IPS-18a (cell line): ENCODE measurements at regions not wholly inside any gene's neighbourhood (a gene's known extent, or its start where the extent isn't known, plus 50 kb on each side); places are given as distances from the start of the nearest gene placed in this dataset.

ENCODE experiments used
- H3K27ac ChIP-seq: one replicate; pipeline ENCODE4 v1.5.1; 2013; ENCODE audit warnings: low read length
- H3K27me3 ChIP-seq: one replicate; pipeline ENCODE4 v1.6.1; 2013; ENCODE audit warnings: mild to moderate bottlenecking, low read length; ENCODE audit not compliant: control insufficient read depth, insufficient read depth
- H3K36me3 ChIP-seq: one replicate; pipeline ENCODE4 v1.6.1; 2013; ENCODE audit warnings: low read depth, low read length; ENCODE audit not compliant: control insufficient read depth
- H3K4me1 ChIP-seq: one replicate; pipeline ENCODE4 v1.6.1; 2013; ENCODE audit warnings: low read depth, low read length; ENCODE audit not compliant: control insufficient read depth
- H3K4me3 ChIP-seq: one replicate; pipeline ENCODE4 v1.5.1; 2013; ENCODE audit warnings: low read length
- H3K9ac ChIP-seq: one replicate; pipeline ENCODE4 v1.6.1; 2013; ENCODE audit warnings: mild to moderate bottlenecking, low read length, moderate library complexity
- H3K9me3 ChIP-seq: one replicate; pipeline ENCODE4 v1.6.1; 2013; ENCODE audit warnings: low read depth, low read length; ENCODE audit not compliant: control insufficient read depth

DNA sequence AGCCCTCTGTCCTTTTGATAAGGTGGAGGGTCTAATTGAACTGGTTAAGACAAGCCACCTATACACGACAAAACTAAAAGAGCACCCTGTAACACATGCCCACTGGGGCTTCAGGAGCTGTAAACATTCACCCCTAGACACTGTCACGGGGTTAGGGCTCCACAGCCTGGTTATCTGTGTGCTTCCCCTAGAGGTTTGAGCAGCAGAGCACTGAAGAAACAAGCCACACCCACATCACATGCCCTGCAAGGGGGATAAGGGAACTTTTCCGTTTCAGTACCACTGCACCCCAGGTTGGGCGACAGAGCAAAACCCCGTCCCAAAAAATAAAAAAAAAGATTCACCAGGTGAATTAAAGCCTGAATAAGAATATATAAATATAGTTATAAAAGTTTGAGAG lies 913.7 kb upstream of the ACVR2A start:
- no peaks in the 10 kb centered on the region for H3K27me3 ChIP-seq
- no peaks in the 10 kb centered on the region for H3K4me1 ChIP-seq
- no peaks in the 10 kb centered on the region for H3K36me3 ChIP-seq
- no peaks in the 10 kb centered on the region for H3K9me3 ChIP-seq
- no peak overlapping the region for H3K9ac ChIP-seq
- no peak overlapping the region for H3K4me3 ChIP-seq
- H3K27ac ChIP-seq: no peak overlapping the region

DNA sequence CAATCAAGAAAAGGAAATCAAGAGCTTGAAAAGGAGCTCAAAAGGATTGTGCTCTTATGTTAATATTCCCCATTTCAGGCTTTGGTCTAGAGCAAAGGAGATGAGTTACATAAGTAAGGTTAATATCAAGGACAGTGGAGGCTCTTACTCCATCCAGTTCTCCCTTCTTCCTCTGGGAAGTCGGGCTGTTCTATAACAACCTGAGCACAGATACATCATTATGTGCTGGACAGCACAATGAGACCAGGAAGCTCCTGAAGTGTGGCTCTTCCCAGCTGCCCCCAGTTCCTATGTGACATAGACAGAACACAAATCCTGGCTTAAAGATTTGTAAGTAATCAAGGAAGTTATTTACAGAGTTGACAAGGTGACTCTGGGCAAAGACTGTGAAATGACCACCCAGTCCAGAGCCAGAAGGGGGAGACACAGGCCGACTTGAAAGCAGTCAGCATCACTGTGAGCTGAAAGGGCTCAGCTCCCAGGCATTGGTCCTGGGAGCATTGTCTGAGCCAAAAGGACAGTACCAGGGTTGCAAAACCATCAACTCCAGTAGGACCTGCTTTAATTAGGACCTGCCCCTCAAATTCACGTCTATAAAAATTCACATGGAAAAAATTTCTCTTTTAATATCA lies 917.6 kb upstream of the ACVR2A start:
- no peak overlapping the region for H3K4me3 ChIP-seq
- no peaks in the 10 kb centered on the region for H3K4me1 ChIP-seq
- H3K9ac ChIP-seq: no peak overlapping the region
- H3K27ac ChIP-seq: no peak overlapping the region
- no peaks in the 10 kb centered on the region for H3K9me3 ChIP-seq
- H3K36me3 ChIP-seq: no peaks in the 10 kb centered on the region
- H3K27me3 ChIP-seq: no peaks in the 10 kb centered on the region

DNA sequence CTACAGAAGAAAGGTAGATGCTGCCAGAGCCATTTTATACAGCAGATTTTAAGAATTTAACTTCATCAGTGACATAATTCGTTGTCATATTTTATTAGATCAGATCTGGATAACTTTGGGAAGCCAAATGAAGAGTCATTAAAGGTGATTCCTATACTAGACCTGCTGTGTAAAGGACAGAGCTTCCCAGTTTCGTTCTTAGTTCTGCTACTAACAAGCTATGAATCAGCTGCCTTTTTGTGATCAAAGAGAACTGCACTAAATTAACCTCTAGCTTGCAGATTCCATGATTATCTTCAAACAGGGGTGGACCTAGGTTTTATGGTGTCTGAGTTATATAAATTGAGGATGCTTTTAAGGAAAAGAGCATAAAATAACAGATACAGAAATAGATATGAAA lies 926.5 kb upstream of the ACVR2A start:
- Histone ChIP-seq H3K27ac (no peak overlapping the region), H3K36me3 (no peaks in the 10 kb centered on the region), H3K27me3 (no peaks in the 10 kb centered on the region), H3K9me3 (no peaks in the 10 kb centered on the region), H3K4me3 (no peak overlapping the region), H3K4me1 (no peaks in the 10 kb centered on the region), H3K9ac (no peak overlapping the region)

DNA sequence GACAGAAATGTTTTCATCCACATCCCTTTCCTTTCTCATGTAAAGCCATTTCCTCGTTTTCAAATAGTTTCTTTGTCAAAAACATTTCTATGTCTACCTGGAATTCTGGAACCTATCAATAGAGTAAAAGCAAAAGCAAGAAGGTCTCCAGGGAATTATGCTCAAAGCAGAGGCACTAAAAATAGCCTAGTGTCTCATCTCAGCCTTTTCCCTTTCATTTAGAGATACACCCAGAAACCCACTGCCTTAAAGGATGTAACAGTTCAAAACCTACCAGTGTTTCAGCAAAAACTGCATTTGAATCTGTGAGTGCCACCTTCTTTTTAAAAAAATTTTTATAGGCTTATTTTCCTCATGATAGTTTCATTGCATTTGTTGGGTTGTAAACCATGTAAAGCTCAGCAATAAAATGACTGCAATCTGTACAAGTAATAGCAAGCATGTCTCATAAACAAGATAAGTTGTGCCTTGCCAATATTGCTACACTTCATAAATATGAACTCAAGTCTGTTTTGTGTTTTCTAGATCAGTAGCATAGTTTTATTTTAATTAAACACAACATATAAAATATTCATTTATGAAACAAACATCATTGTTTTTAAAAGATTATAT lies 927.3 kb upstream of the ACVR2A start:
- no peak overlapping the region for H3K9ac ChIP-seq
- H3K9me3 ChIP-seq: no peaks in the 10 kb centered on the region
- no peaks in the 10 kb centered on the region for H3K36me3 ChIP-seq
- H3K27me3 ChIP-seq: no peaks in the 10 kb centered on the region
- H3K4me3 ChIP-seq: no peak overlapping the region
- H3K4me1 ChIP-seq: no peaks in the 10 kb centered on the region
- H3K27ac ChIP-seq: no peak overlapping the region

DNA sequence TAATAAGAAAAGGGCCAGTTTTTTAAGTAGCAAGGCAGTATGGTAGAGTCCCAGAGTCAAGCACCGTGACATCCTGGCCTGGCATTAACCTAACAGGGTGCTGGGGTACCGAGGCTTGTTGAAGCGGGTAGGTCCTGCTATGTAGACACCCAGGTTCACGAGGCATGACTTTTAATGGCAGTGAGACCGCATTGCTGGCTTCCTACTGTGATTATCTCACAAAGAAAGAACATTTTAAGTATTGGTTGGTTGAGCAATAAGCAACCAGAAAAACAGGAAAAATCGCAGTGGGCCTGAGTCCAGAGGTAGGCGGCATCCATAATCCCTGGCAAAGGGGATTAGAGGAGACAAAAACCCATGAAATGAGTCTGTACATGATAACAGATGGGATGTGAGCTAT lies 927.9 kb upstream of the ACVR2A start:
- Histone ChIP-seq H3K36me3 (no peaks in the 10 kb centered on the region), H3K27ac (no peak overlapping the region), H3K9ac (no peak overlapping the region), H3K4me3 (no peak overlapping the region), H3K27me3 (no peaks in the 10 kb centered on the region), H3K4me1 (no peaks in the 10 kb centered on the region), H3K9me3 (no peaks in the 10 kb centered on the region)

DNA sequence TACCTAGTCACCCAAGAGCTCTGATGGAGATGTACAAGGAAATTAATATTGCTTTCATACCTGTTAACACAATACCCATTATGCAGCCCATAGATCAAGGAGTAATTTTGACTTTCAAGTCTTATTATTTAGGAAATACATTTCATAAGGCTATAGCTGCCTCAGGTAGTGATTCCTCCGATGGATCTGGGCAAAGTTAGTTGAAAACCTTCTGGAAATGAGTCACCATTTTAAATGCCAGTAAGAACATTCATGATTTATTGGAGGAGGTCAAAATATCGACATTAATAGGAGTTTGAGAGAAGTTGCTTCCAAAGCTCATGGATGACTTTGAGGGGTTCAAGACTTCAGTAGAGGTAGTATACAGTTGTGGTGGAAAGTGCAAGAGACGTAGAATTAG lies 931.4 kb upstream of the ACVR2A start:
- H3K4me3 ChIP-seq: no peak overlapping the region
- no peaks in the 10 kb centered on the region for H3K27me3 ChIP-seq
- no peaks in the 10 kb centered on the region for H3K4me1 ChIP-seq
- H3K9ac ChIP-seq: no peak overlapping the region
- H3K9me3 ChIP-seq: no peaks in the 10 kb centered on the region
- H3K27ac ChIP-seq: no peak overlapping the region
- H3K36me3 ChIP-seq: no peaks in the 10 kb centered on the region

DNA sequence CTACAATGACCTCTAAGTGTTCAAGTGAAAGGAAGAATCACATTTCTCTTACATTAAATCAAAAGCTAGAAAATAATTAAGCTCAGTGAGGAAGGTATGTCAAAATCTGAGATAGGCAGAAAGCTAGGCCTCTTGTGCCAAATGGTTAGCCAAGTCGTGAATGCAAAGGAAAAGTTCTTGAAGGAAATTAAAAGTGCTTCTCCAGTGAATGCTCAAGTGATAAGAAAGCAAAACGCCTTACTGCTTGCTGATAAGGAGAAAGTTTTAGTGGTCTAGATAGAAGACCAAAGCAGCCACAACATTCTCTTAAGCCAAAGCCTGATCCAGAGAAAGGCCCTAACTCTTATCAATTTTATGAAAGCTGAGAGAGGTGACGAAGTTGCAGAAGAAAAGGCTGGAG lies 932.3 kb upstream of the ACVR2A start:
- Histone ChIP-seq H3K9ac (no peak overlapping the region), H3K4me1 (no peaks in the 10 kb centered on the region), H3K4me3 (no peak overlapping the region), H3K9me3 (no peaks in the 10 kb centered on the region), H3K27ac (no peak overlapping the region), H3K27me3 (no peaks in the 10 kb centered on the region), H3K36me3 (no peaks in the 10 kb centered on the region)

DNA sequence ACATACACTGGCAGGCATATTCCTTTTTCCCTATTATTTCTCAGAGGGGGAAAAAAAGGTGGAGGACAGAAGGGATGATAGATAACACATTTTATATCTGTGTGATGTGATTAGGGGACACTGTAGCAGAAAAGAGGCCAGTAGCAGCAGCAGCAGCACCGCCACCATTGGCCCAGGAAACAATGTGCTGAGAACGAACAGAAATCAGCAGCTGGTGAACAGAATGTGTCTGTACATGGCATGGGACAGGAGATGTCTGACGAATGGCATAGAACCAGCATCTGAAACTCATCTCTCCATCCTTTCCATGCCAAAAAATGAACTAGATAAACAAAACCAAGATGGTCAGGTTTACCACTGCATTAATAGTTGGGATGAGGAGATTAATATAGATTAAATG lies 936.1 kb upstream of the ACVR2A start:
- Histone ChIP-seq H3K9ac (no peak overlapping the region), H3K4me3 (no peak overlapping the region), H3K4me1 (no peaks in the 10 kb centered on the region), H3K27ac (no peak overlapping the region), H3K36me3 (no peaks in the 10 kb centered on the region), H3K9me3 (no peaks in the 10 kb centered on the region), H3K27me3 (no peaks in the 10 kb centered on the region)

DNA sequence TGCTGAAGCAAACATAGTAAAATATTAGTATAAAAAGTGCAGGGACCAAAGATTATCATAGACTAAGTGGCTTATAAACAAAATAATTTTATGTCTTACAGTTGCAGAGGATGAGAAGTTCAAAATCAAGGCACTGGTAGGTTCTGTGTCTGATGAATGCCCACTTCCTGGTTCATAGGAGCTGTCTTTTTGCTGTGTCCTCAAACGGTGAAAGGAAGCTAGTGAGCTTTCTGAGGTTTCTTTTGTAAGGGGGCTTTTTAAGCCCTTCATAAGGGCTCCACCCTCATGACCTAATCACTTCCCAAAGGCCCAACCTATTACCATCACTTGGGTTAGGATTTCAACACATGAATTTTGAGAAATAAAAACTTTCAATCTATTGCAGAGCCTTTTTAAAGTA lies 946.7 kb upstream of the ACVR2A start:
- Histone ChIP-seq H3K36me3 (no peaks in the 10 kb centered on the region), H3K27me3 (no peaks in the 10 kb centered on the region), H3K9ac (no peak overlapping the region), H3K27ac (no peak overlapping the region), H3K4me3 (no peak overlapping the region), H3K4me1 (no peaks in the 10 kb centered on the region), H3K9me3 (no peaks in the 10 kb centered on the region)

DNA sequence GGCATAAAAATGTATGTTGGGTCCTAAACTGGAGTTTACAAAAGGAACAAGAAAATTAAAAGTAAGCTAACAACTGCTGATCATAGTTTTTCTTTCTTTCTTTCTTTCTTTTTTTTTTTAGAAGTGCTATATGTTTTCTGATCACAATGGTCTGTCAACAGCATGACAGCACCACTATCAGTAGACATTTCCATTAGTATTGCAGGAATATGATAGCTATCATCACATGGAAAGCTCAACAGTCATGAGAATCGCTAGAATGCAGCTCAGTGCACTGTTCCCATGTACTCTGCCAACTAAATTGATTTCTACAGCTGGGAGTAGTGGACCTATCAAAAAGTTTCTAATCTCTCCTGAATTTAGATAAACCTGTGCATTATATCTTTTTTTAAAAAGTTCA lies 950.3 kb upstream of the ACVR2A start:
- Histone ChIP-seq H3K36me3 (no peaks in the 10 kb centered on the region), H3K9me3 (no peaks in the 10 kb centered on the region), H3K4me3 (no peak overlapping the region), H3K27me3 (no peaks in the 10 kb centered on the region), H3K4me1 (no peaks in the 10 kb centered on the region), H3K9ac (no peak overlapping the region), H3K27ac (no peak overlapping the region)

DNA sequence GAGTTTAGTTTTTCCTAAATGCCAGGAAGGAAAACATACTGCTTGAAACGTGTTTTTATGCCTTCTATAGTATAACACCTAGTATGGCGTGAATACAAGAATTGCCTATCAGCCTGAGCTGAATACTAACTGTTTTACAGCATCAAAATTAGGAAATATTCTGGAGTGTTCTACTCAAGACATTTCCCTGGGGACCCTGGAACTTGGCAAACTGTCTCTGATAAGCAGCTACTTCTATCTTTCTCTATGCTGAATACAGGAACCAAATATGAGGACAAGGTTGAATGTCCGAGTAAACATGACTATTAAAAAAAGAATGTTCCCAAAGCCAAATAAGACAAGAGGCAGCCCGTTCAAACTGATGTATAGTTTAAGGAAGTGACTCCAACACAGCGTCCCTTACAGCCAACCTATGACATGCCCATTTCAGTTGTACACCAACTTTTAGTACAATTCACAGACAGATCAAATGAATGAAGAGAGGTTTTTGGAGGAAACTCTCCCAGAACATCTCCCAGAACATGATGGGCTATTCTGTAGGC lies 951.3 kb upstream of the ACVR2A start:
- Histone ChIP-seq H3K36me3 (no peaks in the 10 kb centered on the region), H3K4me1 (no peaks in the 10 kb centered on the region), H3K27ac (no peak overlapping the region), H3K27me3 (no peaks in the 10 kb centered on the region), H3K9me3 (no peaks in the 10 kb centered on the region), H3K9ac (no peak overlapping the region), H3K4me3 (no peak overlapping the region)

DNA sequence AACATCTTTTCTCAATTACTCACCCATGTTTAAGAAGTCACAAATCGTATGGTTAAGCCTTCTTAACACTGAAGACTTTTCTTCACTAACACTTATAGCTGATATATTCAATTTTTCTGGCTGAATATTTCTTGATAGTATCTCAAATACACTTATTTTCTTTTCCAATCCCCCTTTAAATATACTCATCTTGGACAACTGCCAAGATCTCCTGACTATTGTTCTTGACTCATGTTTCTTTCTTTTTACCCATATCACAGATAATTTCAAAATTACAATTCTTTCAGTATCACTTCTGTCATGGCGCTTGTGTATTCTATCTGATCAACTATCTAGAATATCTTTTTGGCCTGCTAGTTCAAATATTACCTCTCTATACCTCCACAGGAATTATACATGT lies 954.3 kb upstream of the ACVR2A start:
- H3K9ac ChIP-seq: no peak overlapping the region
- no peaks in the 10 kb centered on the region for H3K9me3 ChIP-seq
- H3K4me3 ChIP-seq: no peak overlapping the region
- no peaks in the 10 kb centered on the region for H3K4me1 ChIP-seq
- H3K27me3 ChIP-seq: no peaks in the 10 kb centered on the region
- H3K27ac ChIP-seq: no peak overlapping the region
- H3K36me3 ChIP-seq: no peaks in the 10 kb centered on the region
